Skeletal muscle tissue (tissue), 3 donors: ENCODE measurements at regions not wholly inside any gene's neighbourhood (a gene's known extent, or its start where the extent isn't known, plus 50 kb on each side); places are given as distances from the start of the nearest gene placed in this dataset.

Source experiments
- H3K27ac ChIP-seq: one replicate; pipeline ENCODE4 v1.7.0; 2013; ENCODE audit warnings: mild to moderate bottlenecking, low read depth, low read length, inconsistent platforms
- H3K27me3 ChIP-seq, 3 donors: one replicate each; pipeline ENCODE4 v1.7.0; 2013; ENCODE audit warnings: low read length in 3 of 3; ENCODE audit not compliant: control insufficient read depth in 3 of 3, insufficient read depth in 3 of 3
- H3K36me3 ChIP-seq, 3 donors: one replicate each; pipeline ENCODE4 v1.7.0; 2013; ENCODE audit warnings: low read length in 3 of 3; ENCODE audit not compliant: control insufficient read depth in 3 of 3, insufficient read depth in 3 of 3
- H3K4me1 ChIP-seq, 3 donors: one replicate each; pipeline ENCODE4 v1.7.0; 2013; ENCODE audit warnings: low read length in 3 of 3, mild to moderate bottlenecking in 3 of 3; ENCODE audit not compliant: control insufficient read depth in 3 of 3, insufficient read depth in 3 of 3
- H3K4me3 ChIP-seq, 3 donors: one replicate each; pipeline ENCODE4 v1.7.0; 2013; ENCODE audit warnings: low read length in 3 of 3
- H3K9ac ChIP-seq, 3 donors: one replicate each; pipeline ENCODE4 v1.7.0; 2013; ENCODE audit warnings: low read length in 3 of 3, mild to moderate bottlenecking in 3 of 3, moderate library complexity in 2 of 3, low read depth in 1 of 3
- H3K9me3 ChIP-seq, 3 donors: one replicate each; pipeline ENCODE4 v1.7.0; 2013; ENCODE audit warnings: low read length in 3 of 3; ENCODE audit not compliant: control insufficient read depth in 3 of 3
- donor health status: Osteomylitis.

DNA sequence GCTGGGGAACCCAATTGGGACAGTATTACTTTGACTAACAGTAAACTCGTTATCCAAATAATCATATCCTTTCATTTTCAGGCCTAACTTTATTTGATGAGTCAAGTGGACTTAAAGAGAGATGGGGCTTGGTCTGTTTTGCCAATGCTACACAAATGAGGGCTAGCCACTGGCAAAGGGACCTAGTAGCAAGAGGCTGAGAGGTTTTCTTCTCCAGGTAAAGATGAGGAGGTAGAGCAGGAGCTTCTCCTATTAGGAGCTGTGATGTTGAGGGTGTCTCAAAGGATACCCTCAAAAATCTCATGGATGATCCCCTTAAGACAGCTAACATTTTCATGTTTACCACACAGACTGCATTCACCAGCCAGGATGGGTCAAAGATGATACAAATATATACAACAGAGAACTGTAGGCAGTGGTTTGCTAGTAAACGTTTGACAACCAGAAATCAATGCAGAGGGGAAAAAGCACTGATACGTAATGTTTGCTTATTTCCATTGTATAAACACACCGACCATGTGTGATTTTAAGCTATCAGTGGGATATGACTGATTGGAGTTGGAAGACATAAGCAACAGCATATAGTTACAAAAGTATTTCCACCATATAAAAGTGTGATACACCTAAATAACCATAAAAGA, 153.3 kb downstream of the IBTK start:
- H3K27ac ChIP-seq: no peak overlapping the region
- no peaks in the 10 kb centered on the region for H3K36me3 ChIP-seq
- no peaks in the 10 kb centered on the region for H3K4me1 ChIP-seq
- H3K4me3 ChIP-seq: no peak overlapping the region
- H3K27me3 ChIP-seq: no peaks in the 10 kb centered on the region
- peaks cover 0 to 1% (median 0%) of the 10 kb centered on the region in 3 donors for H3K9me3 ChIP-seq
- no peak overlapping the region for H3K9ac ChIP-seq

DNA sequence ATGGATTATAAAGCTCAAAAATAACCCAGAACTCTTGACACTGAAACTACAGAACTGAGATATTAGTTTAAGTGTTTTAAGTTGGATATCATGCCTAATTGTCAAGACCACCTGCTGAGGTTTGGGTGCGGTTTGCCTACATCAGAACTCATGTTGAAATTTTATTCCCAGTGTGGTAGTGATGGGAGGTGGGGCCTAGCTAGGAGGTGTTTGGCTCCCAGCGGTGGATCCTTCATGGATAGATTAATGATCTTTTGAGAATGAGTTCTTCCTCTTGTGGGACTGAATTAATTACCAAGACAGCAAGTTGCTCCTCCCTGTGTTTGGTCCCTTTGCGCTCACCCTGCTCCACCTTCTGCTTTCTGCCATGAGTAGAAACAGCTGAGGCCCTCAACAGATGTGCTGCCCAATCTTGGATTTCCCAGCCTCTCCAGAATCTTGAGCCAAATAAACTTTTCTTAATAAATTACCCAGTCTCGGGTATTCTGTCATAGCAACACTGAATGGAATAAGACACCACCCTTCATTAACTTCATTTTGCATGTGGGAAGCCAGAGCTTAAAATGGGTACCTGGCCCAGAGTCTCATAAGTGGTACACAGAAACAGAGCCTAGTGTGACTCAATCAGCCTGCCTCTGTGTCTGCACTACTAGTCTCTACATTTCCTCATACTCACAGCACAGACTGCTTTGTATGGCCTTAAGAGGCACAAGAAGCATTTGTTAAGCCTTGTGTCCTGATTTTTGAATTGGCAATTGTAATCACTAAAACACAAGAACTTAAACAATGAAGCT, 158.4 kb downstream of the IBTK start:
- no peak overlapping the region for H3K9ac ChIP-seq
- H3K4me3 ChIP-seq: no peak overlapping the region
- H3K9me3 ChIP-seq: no peaks in the 10 kb centered on the region
- H3K27me3 ChIP-seq: no peaks in the 10 kb centered on the region
- no peak overlapping the region for H3K27ac ChIP-seq
- H3K4me1 ChIP-seq: no peaks in the 10 kb centered on the region
- no peaks in the 10 kb centered on the region for H3K36me3 ChIP-seq

DNA sequence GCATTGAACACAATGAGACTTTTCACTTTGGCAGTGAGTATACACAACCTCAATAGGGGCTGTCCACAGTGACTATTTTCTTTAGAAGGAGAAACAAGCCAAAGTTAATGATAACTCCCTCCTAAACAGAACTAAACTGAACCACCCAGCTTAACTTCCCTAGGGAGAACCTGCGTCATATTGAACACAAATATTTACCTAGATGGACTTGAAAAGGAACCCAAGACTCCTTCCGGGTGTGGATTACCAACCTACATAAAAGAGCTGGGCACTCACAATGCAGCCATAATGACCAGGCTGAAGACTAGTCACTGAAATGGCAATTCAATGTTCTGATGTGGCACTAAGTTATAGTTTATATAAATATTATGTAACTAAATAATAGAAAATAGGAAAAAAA, 160.6 kb downstream of the IBTK start:
- no peak overlapping the region for H3K4me3 ChIP-seq

DNA sequence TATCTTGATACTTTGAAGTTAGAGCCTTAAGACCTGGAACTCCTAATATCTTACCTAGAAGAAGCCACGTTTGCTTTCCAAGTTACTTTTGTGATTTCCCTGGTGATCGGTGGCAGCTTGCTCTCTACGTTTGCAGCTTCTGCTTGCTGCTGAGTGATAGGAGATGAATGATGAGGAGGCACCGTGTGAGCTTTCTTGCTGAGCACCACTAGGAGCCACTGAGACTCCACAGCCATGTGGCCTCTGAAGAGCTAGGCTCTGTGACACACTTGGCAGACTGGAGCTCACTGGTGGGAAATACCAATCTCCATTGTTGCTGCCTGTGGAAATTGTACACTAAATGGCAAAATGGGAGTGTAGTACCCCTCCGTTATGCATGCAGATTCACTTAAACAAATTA, 161.8 kb downstream of the IBTK start:
- H3K36me3 ChIP-seq: no peaks in the 10 kb centered on the region
- H3K4me1 ChIP-seq: no peaks in the 10 kb centered on the region
- H3K9me3 ChIP-seq: no peaks in the 10 kb centered on the region
- no peak overlapping the region for H3K27ac ChIP-seq
- H3K9ac ChIP-seq: no peak overlapping the region
- H3K4me3 ChIP-seq: no peak overlapping the region
- H3K27me3 ChIP-seq: no peaks in the 10 kb centered on the region

More for the DNA sequence above, 160.6 kb downstream of the IBTK start:
- H3K4me1 ChIP-seq: no peaks in the 10 kb centered on the region
- no peak overlapping the region for H3K9ac ChIP-seq
- H3K27ac ChIP-seq: no peak overlapping the region
- no peaks in the 10 kb centered on the region for H3K27me3 ChIP-seq
- no peaks in the 10 kb centered on the region for H3K36me3 ChIP-seq
- H3K9me3 ChIP-seq: no peaks in the 10 kb centered on the region

DNA sequence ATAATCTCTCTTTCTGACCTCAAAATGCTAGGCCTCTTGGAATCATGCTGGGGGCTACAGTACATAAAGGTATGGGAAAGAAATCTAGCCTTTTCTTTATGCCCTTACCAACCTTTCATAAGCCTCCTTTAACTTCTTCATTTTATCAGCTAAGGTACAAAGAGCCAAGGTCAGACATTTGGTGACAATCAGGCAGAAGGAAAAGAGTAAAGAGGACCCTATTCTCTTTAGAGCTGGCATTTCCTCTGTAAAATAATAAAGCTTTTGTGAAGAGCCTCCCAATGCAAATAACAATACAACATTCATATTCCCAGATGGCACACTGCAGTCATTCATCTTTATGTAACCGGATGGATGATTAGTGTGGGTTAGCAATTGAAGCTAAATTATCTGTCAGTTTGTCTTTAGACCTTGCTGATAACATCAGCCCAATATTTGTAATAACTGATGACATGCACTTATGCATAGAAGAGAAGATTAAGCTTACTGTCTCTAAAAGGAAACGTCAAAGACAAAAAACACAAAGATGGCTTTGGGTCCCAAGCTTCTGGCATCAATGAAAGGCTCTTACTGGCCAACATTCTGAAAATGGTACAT, 163.1 kb downstream of the IBTK start:
- Histone ChIP-seq H3K27me3 (no peaks in the 10 kb centered on the region), H3K27ac (no peak overlapping the region), H3K4me1 (no peaks in the 10 kb centered on the region), H3K9me3 (no peaks in the 10 kb centered on the region), H3K9ac (no peak overlapping the region), H3K4me3 (no peak overlapping the region), H3K36me3 (no peaks in the 10 kb centered on the region)

DNA sequence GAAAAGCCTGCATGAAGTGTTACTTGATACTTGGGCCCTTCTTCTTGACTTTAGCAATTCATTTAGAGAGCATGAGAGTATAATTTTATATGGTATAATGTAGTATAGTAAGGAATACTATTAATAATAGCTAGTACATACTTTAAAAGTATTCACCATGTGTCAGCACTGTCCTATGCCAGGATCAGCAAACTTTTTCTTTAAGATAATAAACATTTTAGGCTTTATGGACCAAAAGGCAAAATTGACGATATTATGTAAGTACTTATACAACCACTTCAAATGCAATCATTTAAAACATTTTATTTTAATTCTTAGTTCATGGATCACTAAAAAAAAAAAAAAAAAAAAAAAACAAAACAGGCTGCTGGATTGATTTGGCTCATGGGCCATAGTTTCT, 163.9 kb downstream of the IBTK start:
- H3K27ac ChIP-seq: no peak overlapping the region
- no peaks in the 10 kb centered on the region for H3K9me3 ChIP-seq
- no peaks in the 10 kb centered on the region for H3K4me1 ChIP-seq
- H3K27me3 ChIP-seq: no peaks in the 10 kb centered on the region
- no peak overlapping the region for H3K4me3 ChIP-seq
- H3K36me3 ChIP-seq: no peaks in the 10 kb centered on the region
- no peak overlapping the region for H3K9ac ChIP-seq

DNA sequence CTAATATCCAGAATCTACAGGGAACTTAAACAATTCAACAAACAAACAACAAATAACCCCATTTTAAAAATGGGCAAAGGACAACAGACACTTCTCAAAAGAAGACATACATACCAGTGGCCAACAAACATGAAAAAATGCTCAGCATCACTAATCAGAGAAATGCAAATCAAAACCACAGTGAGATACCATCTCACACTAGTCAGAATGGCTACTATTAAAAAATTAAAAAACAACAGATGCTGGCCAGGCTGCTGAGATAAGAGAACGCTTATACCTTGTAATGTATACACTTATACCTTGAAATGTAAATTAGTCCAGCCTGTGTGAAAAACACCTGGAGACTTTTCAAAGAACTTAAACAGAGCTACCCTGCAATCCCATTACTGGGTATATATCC, 166.8 kb downstream of the IBTK start:
- Histone ChIP-seq H3K9me3 (no peaks in the 10 kb centered on the region), H3K9ac (no peak overlapping the region), H3K4me3 (no peak overlapping the region), H3K27ac (no peak overlapping the region), H3K36me3 (no peaks in the 10 kb centered on the region), H3K27me3 (no peaks in the 10 kb centered on the region), H3K4me1 (no peaks in the 10 kb centered on the region)

DNA sequence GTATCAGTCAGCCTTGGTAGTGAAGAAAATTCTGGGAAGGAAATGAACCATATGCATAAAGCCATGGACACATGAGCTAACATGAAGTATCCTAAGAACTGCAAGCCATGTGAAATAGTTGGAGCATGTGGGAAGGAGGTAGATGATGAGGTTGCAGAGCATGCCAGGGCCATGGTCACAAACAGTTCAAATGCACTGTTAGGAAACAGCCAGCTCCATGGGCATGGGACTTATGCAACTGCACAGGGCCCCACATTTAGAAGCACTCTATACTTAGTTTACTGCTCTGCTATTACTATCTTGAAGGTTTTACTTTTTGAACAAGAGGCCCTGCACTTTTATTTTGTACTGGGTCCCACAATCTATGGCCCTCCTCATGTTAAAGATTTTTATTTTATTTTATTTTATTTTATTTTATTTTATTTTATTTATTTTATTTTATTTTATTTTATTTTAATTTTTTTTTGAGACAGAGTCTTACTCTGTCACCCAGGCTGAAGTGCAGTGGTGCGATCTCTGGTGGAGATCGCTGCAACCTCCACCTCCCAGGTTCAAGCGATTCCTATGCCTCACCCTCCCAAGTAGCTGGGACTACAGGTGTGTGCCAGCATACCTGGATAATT, 169.1 kb downstream of the IBTK start:
- Histone ChIP-seq H3K9me3 (no peaks in the 10 kb centered on the region), H3K27me3 (no peaks in the 10 kb centered on the region), H3K36me3 (no peaks in the 10 kb centered on the region)

DNA sequence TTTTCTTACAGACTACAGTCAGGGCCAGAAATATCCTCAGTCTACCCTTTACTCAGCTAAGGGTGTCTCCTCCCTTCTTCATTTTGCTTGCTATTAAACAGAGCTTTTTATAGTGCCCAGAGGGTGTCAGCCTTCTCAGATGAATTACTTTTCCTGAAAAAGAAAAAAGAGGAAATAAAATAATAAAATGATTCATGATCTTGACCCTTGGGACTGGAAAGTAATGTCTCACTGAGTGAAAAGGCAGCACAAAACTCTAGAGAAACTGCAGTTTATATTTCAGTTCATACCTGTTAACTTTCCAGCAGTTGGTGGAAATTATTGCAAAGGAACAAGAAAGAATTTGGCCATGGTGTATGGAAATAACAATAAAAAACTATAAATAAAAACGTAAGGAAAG, 170.6 kb downstream of the IBTK start:
- Histone ChIP-seq H3K9ac (no peak overlapping the region), H3K4me1 (peaks cover 0 to 2% (median 0%) of the 10 kb centered on the region in 3 donors), H3K27ac (no peak overlapping the region), H3K27me3 (no peaks in the 10 kb centered on the region), H3K4me3 (no peak overlapping the region), H3K9me3 (no peaks in the 10 kb centered on the region), H3K36me3 (no peaks in the 10 kb centered on the region)

More for the DNA sequence above, 169.1 kb downstream of the IBTK start:
- H3K9ac ChIP-seq: no peak overlapping the region
- no peak overlapping the region for H3K27ac ChIP-seq
- peaks cover 0 to 2% (median 0%) of the 10 kb centered on the region in 3 donors for H3K4me1 ChIP-seq
- no peak overlapping the region for H3K4me3 ChIP-seq

DNA sequence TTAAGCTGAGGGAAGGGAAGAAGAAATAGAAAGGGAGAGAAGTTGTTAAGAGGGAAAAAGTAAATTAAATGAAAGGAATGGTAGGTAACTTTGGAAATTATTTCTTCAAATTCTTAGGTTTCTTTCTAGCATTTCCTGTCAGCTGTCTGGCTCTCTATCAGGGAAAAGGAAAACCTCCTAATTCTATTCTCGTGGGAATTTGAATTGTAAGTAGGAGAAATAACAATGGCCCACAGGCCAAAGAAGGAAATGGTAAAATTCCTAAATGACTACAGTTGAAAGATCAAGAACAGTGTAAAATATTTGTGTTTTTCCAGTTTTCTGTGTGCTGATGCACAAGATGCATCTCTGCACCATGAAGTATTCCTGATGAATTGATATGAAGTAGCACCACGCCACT, 173.0 kb downstream of the IBTK start:
- Histone ChIP-seq H3K27ac (no peak overlapping the region), H3K9me3 (no peaks in the 10 kb centered on the region)

More for the DNA sequence above, 173.0 kb downstream of the IBTK start:
- H3K9ac ChIP-seq: no peak overlapping the region
- no peaks in the 10 kb centered on the region for H3K36me3 ChIP-seq
- H3K27me3 ChIP-seq: no peaks in the 10 kb centered on the region
- peaks cover 0 to 2% (median 0%) of the 10 kb centered on the region in 3 donors for H3K4me1 ChIP-seq
- H3K4me3 ChIP-seq: no peak overlapping the region
